ENCODE measurements at regions not wholly inside any gene's neighbourhood (a gene's known extent, or its start where the extent isn't known, plus 50 kb on each side); places are given as distances from the start of the nearest gene placed in this dataset.

- H3K4me3 Mint-ChIP-seq, result no peak overlapping the region
- peaks cover 3 to 6% of the 10 kb centered on the region in 2 donors for H3K9me3 Mint-ChIP-seq
- H3K27ac Mint-ChIP-seq, result no peak overlapping the region
- peaks cover 2% of the 10 kb centered on the region in 2 donors for H3K36me3 Mint-ChIP-seq (ENCODE audit: insufficient read depth in 2 of 2)
- H3K27me3 Mint-ChIP-seq (ENCODE audit: low read depth), result no peaks in the 10 kb centered on the region
- no peaks in the 10 kb centered on the region for H3K4me1 Mint-ChIP-seq (ENCODE audit: low read depth)
- ATAC-seq (replicated peaks in 1 of 2) (no peak), DNase-seq (no peak)
These were observed 83.1 kb upstream of the IRX1 start for GRCh38 chr5:3512361-3513095.

GRCh38 chr5:3511934-3512333 lies 83.7 kb upstream of the IRX1 start:
- Mint-ChIP-seq H3K9me3 (peaks cover 3 to 6% of the 10 kb centered on the region in 2 donors), H3K27ac (no peak overlapping the region), H3K4me1 (ENCODE audit: low read depth) (no peaks in the 10 kb centered on the region), H3K4me3 (no peak overlapping the region), H3K36me3 (ENCODE audit: insufficient read depth in 2 of 2) (peaks cover 2% of the 10 kb centered on the region in 2 donors), H3K27me3 (ENCODE audit: low read depth) (no peaks in the 10 kb centered on the region)
- ATAC-seq (replicated peaks in 1 of 2) (no peak), DNase-seq (no peak)

- DNase-seq (no peak), ATAC-seq (replicated peaks in 1 of 2) (no peak)
- Mint-ChIP-seq H3K4me3 (no peak overlapping the region), H3K27me3 (ENCODE audit: low read depth) (no peaks in the 10 kb centered on the region), H3K36me3 (ENCODE audit: insufficient read depth in 2 of 2) (peaks cover 2% of the 10 kb centered on the region in 2 donors), H3K27ac (no peak overlapping the region), H3K9me3 (peaks cover 3 to 6% of the 10 kb centered on the region in 2 donors), H3K4me1 (ENCODE audit: low read depth) (no peaks in the 10 kb centered on the region)
These were observed 84.1 kb upstream of the IRX1 start for GRCh38 chr5:3511519-3511918.

- Mint-ChIP-seq H3K9me3 (peaks cover 5 to 6% of the 10 kb centered on the region in 2 donors), H3K27ac (no peak overlapping the region), H3K4me1 (ENCODE audit: low read depth) (no peaks in the 10 kb centered on the region), H3K4me3 (no peak overlapping the region), H3K27me3 (ENCODE audit: low read depth) (no peaks in the 10 kb centered on the region), H3K36me3 (ENCODE audit: insufficient read depth in 2 of 2) (peaks cover 2% of the 10 kb centered on the region in 2 donors)
- ATAC-seq (replicated peaks in 1 of 2), result no peak
- DNase-seq, result no peak
These were observed 84.8 kb upstream of the IRX1 start for GRCh38 chr5:3510642-3511417.

- no peak for DNase-seq
- H3K27ac Mint-ChIP-seq, result no peak overlapping the region
These were observed 86.3 kb upstream of the IRX1 start for GRCh38 chr5:3509290-3509689.

GRCh38 chr5:3508395-3508794 lies 87.2 kb upstream of the IRX1 start:
- DNase-seq, result no peak
- H3K36me3 Mint-ChIP-seq (ENCODE audit: insufficient read depth in 2 of 2), result peaks cover 2% of the 10 kb centered on the region in 2 donors

More at GRCh38 chr5:3509290-3509689, 86.3 kb upstream of the IRX1 start:
- Mint-ChIP-seq H3K27me3 (ENCODE audit: low read depth) (no peaks in the 10 kb centered on the region), H3K4me3 (no peak overlapping the region), H3K4me1 (ENCODE audit: low read depth) (no peaks in the 10 kb centered on the region), H3K9me3 (peaks cover 5 to 8% of the 10 kb centered on the region in 2 donors), H3K36me3 (ENCODE audit: insufficient read depth in 2 of 2) (peaks cover 2% of the 10 kb centered on the region in 2 donors)
- ATAC-seq (replicated peaks in 1 of 2), result no peak

GRCh38 chr5:3490957-3491507 lies 104.6 kb upstream of the IRX1 start:
- no peak for DNase-seq
- H3K4me3 Mint-ChIP-seq, result no peak overlapping the region
- H3K36me3 Mint-ChIP-seq (ENCODE audit: insufficient read depth in 2 of 2), result no peaks in the 10 kb centered on the region
- H3K9me3 Mint-ChIP-seq, result peaks cover 1 to 9% of the 10 kb centered on the region in 2 donors
- no peak overlapping the region for H3K27ac Mint-ChIP-seq
- ATAC-seq (replicated peaks in 1 of 2), result no peak
- H3K27me3 Mint-ChIP-seq (ENCODE audit: low read depth), result no peaks in the 10 kb centered on the region
- H3K4me1 Mint-ChIP-seq (ENCODE audit: low read depth), result no peaks in the 10 kb centered on the region

More at GRCh38 chr5:3508395-3508794, 87.2 kb upstream of the IRX1 start:
- H3K4me1 Mint-ChIP-seq (ENCODE audit: low read depth), result no peaks in the 10 kb centered on the region
- no peak overlapping the region for H3K4me3 Mint-ChIP-seq
- no peak for ATAC-seq (replicated peaks in 1 of 2)
- no peak overlapping the region for H3K27ac Mint-ChIP-seq
- H3K9me3 Mint-ChIP-seq, result peaks cover 5 to 8% of the 10 kb centered on the region in 2 donors
- H3K27me3 Mint-ChIP-seq (ENCODE audit: low read depth), result no peaks in the 10 kb centered on the region

- Mint-ChIP-seq H3K4me3 (no peak overlapping the region), H3K27me3 (ENCODE audit: low read depth) (no peaks in the 10 kb centered on the region), H3K36me3 (ENCODE audit: insufficient read depth in 2 of 2) (no peaks in the 10 kb centered on the region), H3K27ac (no peak overlapping the region), H3K4me1 (ENCODE audit: low read depth) (no peaks in the 10 kb centered on the region), H3K9me3 (peaks cover 1 to 10% of the 10 kb centered on the region in 2 donors)
- DNase-seq (no peak), ATAC-seq (replicated peaks in 1 of 2) (no peak)
These were observed 106.3 kb upstream of the IRX1 start for GRCh38 chr5:3489239-3489843.

- no peak for DNase-seq
- no peak for ATAC-seq (replicated peaks in 1 of 2)
- no peaks in the 10 kb centered on the region for H3K4me1 Mint-ChIP-seq (ENCODE audit: low read depth)
- no peak overlapping the region for H3K4me3 Mint-ChIP-seq
- H3K27ac Mint-ChIP-seq, result no peak overlapping the region
- H3K27me3 Mint-ChIP-seq (ENCODE audit: low read depth), result no peaks in the 10 kb centered on the region
- peaks cover 0 to 2% of the 10 kb centered on the region in 2 donors for H3K36me3 Mint-ChIP-seq (ENCODE audit: insufficient read depth in 2 of 2)
- peaks cover 6 to 15% of the 10 kb centered on the region in 2 donors for H3K9me3 Mint-ChIP-seq
These were observed 110.8 kb upstream of the IRX1 start for GRCh38 chr5:3484836-3485235.

GRCh38 chr5:3481175-3481574 lies 114.5 kb upstream of the IRX1 start:
- Mint-ChIP-seq H3K9me3 (peaks cover 6 to 12% of the 10 kb centered on the region in 2 donors), H3K4me3 (no peak overlapping the region), H3K27ac (no peak overlapping the region), H3K4me1 (ENCODE audit: low read depth) (no peaks in the 10 kb centered on the region), H3K36me3 (ENCODE audit: insufficient read depth in 2 of 2) (peaks cover 0 to 2% of the 10 kb centered on the region in 2 donors), H3K27me3 (ENCODE audit: low read depth) (no peaks in the 10 kb centered on the region)
- ATAC-seq (replicated peaks in 1 of 2) (no peak), DNase-seq (no peak)

- Mint-ChIP-seq H3K4me1 (ENCODE audit: low read depth) (no peaks in the 10 kb centered on the region), H3K9me3 (peaks cover 0 to 2% of the 10 kb centered on the region in 2 donors), H3K27ac (no peak overlapping the region), H3K4me3 (no peak overlapping the region), H3K36me3 (ENCODE audit: insufficient read depth in 2 of 2) (no peaks in the 10 kb centered on the region), H3K27me3 (ENCODE audit: low read depth) (no peaks in the 10 kb centered on the region)
- DNase-seq, result no peak
- no peak for ATAC-seq (replicated peaks in 1 of 2)
These were observed 120.0 kb upstream of the IRX1 start for GRCh38 chr5:3475674-3476073.

GRCh38 chr5:3466392-3466791 lies 129.2 kb upstream of the IRX1 start:
- DNase-seq, result no peak
- peaks cover under 1 to 2% of the 10 kb centered on the region in 2 donors for H3K9me3 Mint-ChIP-seq
- no peaks in the 10 kb centered on the region for H3K27me3 Mint-ChIP-seq (ENCODE audit: low read depth)
- no peak for ATAC-seq (replicated peaks in 1 of 2)
- no peaks in the 10 kb centered on the region for H3K4me1 Mint-ChIP-seq (ENCODE audit: low read depth)
- no peak overlapping the region for H3K4me3 Mint-ChIP-seq
- no peak overlapping the region for H3K27ac Mint-ChIP-seq
- no peaks in the 10 kb centered on the region for H3K36me3 Mint-ChIP-seq (ENCODE audit: insufficient read depth in 2 of 2)

GRCh38 chr5:3460416-3460815 lies 135.2 kb upstream of the IRX1 start:
- no peak for ATAC-seq (replicated peaks in 1 of 2)

More at GRCh38 chr5:3460416-3460815, 135.2 kb upstream of the IRX1 start:
- Mint-ChIP-seq H3K9me3 (peaks cover 3 to 6% of the 10 kb centered on the region in 2 donors), H3K4me1 (ENCODE audit: low read depth) (no peaks in the 10 kb centered on the region), H3K36me3 (ENCODE audit: insufficient read depth in 2 of 2) (peaks cover 0 to 2% of the 10 kb centered on the region in 2 donors), H3K27ac (no peak overlapping the region), H3K4me3 (no peak overlapping the region), H3K27me3 (ENCODE audit: low read depth) (no peaks in the 10 kb centered on the region)
- no peak for DNase-seq

All from activated T-cell treated with anti-CD3 and anti-CD28 coated beads, Interleukin-2, amount 50 U/mL, for 72 hours (primary cell).